Stimulated activated CD8-positive, alpha-beta memory T cell treated with anti-CD3 and anti-CD28 coated beads, Interleukin-7, amount 100 ng/mL, for 4 hours (primary cell): ENCODE measurements at regions not wholly inside any gene's neighbourhood (a gene's known extent, or its start where the extent isn't known, plus 50 kb on each side); places are given as distances from the start of the nearest gene placed in this dataset.

Experiments
- DNase-seq, 2 donors: peaks; one replicate each; pipeline ENCODE4 v3.0.0-alpha.2; 2020; ENCODE audit warnings: low read depth in 2 of 2

DNA sequence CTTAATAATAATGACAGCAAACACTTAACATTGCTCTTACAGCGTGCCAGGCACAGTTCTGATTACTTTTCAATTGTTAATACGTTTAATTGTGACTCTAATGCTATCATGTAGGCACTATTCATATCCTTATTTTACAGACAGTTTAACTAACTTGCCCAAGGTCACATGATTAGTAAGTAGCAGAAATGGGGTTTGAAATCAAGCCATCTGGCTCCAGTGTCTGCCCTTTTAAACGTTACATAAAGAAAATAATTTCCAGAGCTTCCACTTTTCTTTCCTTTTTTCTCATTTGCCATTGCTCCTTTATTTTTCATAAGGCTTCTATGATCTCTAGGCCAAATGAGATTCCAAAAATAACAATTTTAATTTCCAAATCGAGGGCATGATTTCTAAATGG is 50.6 kb upstream of the IKZF2 start:
- no peak for DNase-seq

GRCh38 chr2:213205944-213206343 is 54.5 kb upstream of the IKZF2 start:
- no peak for DNase-seq

GRCh38 chr2:213213186-213213585 is 61.8 kb upstream of the IKZF2 start:
- no peak for DNase-seq

- DNase-seq: no peak
Measured at GRCh38 chr2:213214209-213214608, 62.8 kb upstream of the IKZF2 start.

DNA sequence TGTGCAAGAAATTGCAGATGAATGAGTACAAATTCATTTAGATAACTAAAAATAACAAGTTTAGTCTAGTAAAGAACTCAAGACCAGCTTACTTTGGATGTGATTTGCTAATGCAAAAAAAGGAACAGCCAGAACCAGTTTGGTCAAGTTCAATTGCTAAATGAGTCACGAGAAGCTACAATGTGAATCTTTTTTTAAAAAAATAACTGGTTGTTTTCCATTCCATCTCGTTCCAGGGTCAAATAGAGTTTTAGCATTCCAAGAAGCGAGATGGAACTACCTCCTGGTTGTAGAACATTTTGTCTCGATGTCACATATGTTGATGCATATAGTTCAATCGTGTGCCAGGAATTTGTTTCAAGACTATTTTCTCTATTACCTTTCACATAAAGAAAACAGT is 65.0 kb upstream of the IKZF2 start:
- no peak for DNase-seq

DNA sequence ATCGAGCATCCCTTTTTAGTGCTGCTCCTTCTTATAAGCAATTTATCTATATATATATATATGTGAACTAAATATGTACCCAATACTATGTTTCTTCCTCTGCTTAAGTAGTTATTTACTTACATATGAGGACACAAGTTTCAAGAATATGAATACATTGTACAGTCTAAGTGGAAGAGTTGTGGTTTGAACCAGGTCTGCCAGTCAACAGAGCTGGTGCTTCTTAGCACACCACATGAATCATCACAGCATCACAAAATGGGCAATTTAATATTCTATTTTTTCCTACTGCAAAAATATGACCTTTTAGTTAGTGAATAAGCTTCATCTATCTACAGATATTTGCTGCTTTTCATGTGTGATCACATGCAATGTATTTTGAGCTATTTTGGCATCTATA is 64.4 kb upstream of the SPAG16 start:
- no peak for DNase-seq

GRCh38 chr2:213220967-213221603 is 63.2 kb upstream of the SPAG16 start:
- DNase-seq: no peak

DNA sequence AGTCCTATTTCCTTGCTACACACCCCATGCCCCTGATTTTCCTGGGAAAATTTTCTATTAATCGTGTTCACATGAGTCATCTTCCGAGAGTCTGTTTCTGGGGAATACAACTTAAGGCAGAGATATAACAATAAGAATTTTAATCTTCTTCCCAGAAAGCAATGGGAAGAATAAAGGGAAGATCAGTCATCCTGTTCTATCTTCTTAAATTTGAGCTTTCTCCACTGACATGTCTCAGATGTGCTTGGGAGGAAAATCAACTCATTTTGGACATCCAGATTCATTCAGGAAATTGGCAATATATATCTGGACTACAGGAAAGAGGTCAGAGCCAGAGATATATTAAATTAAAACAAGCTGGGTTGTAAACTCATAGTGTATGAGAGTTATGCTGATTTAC is 62.3 kb upstream of the SPAG16 start:
- DNase-seq: no peak

- no peak for DNase-seq
Measured at GRCh38 chr2:213224366-213224765, 59.9 kb upstream of the SPAG16 start.

- DNase-seq: no peak
Measured at GRCh38 chr2:213225866-213226265, 58.4 kb upstream of the SPAG16 start.

GRCh38 chr2:213227458-213227857 is 56.8 kb upstream of the SPAG16 start:
- no peak for DNase-seq

- no peak for DNase-seq
Measured at GRCh38 chr2:213228638-213229037, 55.6 kb upstream of the SPAG16 start.

- no peak for DNase-seq
Measured at GRCh38 chr2:213229814-213230213, 54.5 kb upstream of the SPAG16 start.

- DNase-seq: no peak
Measured at GRCh38 chr2:213231966-213232365, 52.3 kb upstream of the SPAG16 start.

GRCh38 chr2:213232649-213233437 is 51.4 kb upstream of the SPAG16 start:
- DNase-seq: peak; percentile 13 to 28

DNA sequence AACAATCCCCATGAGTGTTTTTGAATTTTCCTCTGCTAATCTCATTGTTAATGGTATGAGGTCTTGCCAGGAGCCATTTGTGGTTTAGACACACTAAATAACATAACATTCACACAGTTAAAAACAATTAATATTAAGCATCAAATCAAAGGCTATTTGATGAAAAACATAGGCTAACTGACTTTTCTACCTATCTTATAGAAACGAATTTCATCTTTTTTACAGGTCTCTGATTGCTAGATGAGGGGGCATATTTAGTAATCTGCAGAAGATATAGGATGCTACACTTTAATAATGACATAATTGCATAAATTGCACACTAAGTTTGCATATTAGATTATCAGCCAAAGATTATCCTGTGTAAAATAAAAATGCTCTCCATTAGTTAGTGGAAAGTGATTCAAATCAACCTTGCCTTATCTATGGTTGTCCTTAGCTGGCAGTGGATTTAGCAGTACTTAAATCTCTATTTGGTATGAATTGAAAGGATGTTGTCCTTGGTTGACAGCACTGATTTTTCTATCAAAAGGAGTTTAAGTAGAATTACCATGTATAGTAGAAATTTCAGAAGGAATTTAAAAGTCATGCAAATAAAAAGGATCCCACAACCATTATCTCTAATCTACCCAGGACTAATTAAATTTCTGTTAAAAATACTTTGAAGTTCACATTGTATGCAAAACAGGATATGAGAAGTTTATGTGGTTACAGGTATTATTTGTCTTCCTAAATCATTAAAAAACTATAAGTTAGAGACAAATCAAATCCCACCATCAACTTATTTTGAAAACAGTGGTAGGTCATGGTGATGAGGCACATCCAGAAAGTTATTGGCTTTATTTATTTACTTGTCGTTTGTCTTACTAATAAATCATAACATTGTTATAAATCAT is 50.6 kb upstream of the SPAG16 start:
- no peak for DNase-seq
